H1 (cell line): ENCODE measurements at regions not wholly inside any gene's neighbourhood (a gene's known extent, or its start where the extent isn't known, plus 50 kb on each side); places are given as distances from the start of the nearest gene placed in this dataset.

Experiments
- CTCF ChIA-PET: fragments of 300-600 bp; sonication (Branson Sonifier 250); formaldehyde crosslinking; loops from one replicate; lab custom pipeline; 2021; ENCODE audit not compliant: partially characterized antibody; lab: Charles Lee
- POLR2A ChIA-PET: fragments of 300-600 bp; sonication (Branson Sonifier 250); formaldehyde crosslinking; loops from one replicate; lab custom pipeline; 2021; ENCODE audit warnings: inconsistent platforms; ENCODE audit not compliant: partially characterized antibody; lab: Charles Lee
- DNase-seq, 2 experiments: peaks; one replicate each; pipeline versions ENCODE4 v3.0.0 to v3.0.0-alpha.2; 2010 to 2022; ENCODE audit warnings: low spot score in 2 of 2, low read depth in 1 of 2, mixed read lengths in 1 of 2
- FAIRE-seq: peaks from 2 replicates; lab custom pipeline; 2011; peaks lifted over from hg19 to GRCh38; lab: Jason Lieb, UNC
- H2AFZ ChIP-seq: 2 replicates; pipeline ENCODE4 v1.8.1; 2012; ENCODE audit warnings: low read length, inconsistent platforms
- H2AK5ac ChIP-seq: 2 replicates; pipeline ENCODE4 v1.6.1; 2013; ENCODE audit warnings: low read depth, low read length
- H2BK120ac ChIP-seq: replicated peaks from 2 replicates; pipeline ENCODE3; 2013; ENCODE audit warnings: low read depth, low read length, inconsistent platforms
- H2BK12ac ChIP-seq: 2 replicates; pipeline ENCODE4 v1.6.1; 2013; ENCODE audit warnings: low read depth, low read length
- H2BK15ac ChIP-seq: 2 replicates; pipeline ENCODE4 v1.6.1; 2013; ENCODE audit warnings: low read length
- H2BK20ac ChIP-seq: 2 replicates; pipeline ENCODE4 v1.6.1; 2013; ENCODE audit warnings: low read length
- H2BK5ac ChIP-seq: 2 replicates; pipeline ENCODE4 v1.6.1; 2013; ENCODE audit warnings: low read depth, low read length
- H3K14ac ChIP-seq: 2 replicates; pipeline ENCODE4 v1.6.1; 2013; ENCODE audit warnings: inconsistent platforms; ENCODE audit not compliant: insufficient read length
- H3K18ac ChIP-seq: 2 replicates; pipeline ENCODE4 v1.6.1; 2013; ENCODE audit warnings: low read length; ENCODE audit errors: extremely low read depth
- H3K23ac ChIP-seq: 2 replicates; pipeline ENCODE4 v1.6.1; 2013; ENCODE audit warnings: inconsistent platforms; ENCODE audit not compliant: insufficient read length
- H3K23me2 ChIP-seq: 2 replicates; pipeline ENCODE4 v1.6.1; 2013; ENCODE audit warnings: low read depth, low read length
- H3K27ac ChIP-seq: 2 replicates; pipeline ENCODE4 v1.6.1; 2011; ENCODE audit warnings: low read depth, low read length, inconsistent platforms
- H3K27me3 ChIP-seq, 4 experiments: replicated peaks in 1 of 4; 1 replicate in 1 of 4; 2 replicates in 3 of 4; pipeline versions ENCODE4 v1.6.1 to v1.8.1; 2011 to 2013; ENCODE audit warnings: low read length in 3 of 4, mild to moderate bottlenecking in 3 of 4, inconsistent platforms in 2 of 4, mixed read lengths in 2 of 4, moderate library complexity in 1 of 4; ENCODE audit not compliant: control insufficient read depth in 3 of 4, insufficient read depth in 3 of 4; ENCODE audit errors: extremely low read depth in 1 of 4
- H3K36me3 ChIP-seq, 4 experiments: 2 replicates each; pipeline versions ENCODE4 v1.6.1 to v1.8.1; 2011 to 2013; ENCODE audit warnings: mild to moderate bottlenecking in 4 of 4, low read length in 3 of 4, moderate library complexity in 2 of 4, control low read depth in 1 of 4, inconsistent platforms in 1 of 4; ENCODE audit not compliant: insufficient read depth in 4 of 4, control insufficient read depth in 2 of 4
- H3K4ac ChIP-seq: replicated peaks from 2 replicates; pipeline ENCODE3; 2013; ENCODE audit warnings: low read length, low read depth, mixed read lengths, inconsistent platforms; ENCODE audit not compliant: insufficient read length
- H3K4me1 ChIP-seq, 4 experiments: replicated peaks in 1 of 4; 1 replicate in 1 of 4; 2 replicates in 3 of 4; pipeline versions ENCODE4 v1.6.1 to v1.8.1; 2011 to 2013; ENCODE audit warnings: low read length in 3 of 4, inconsistent platforms in 2 of 4, mixed read lengths in 1 of 4; ENCODE audit not compliant: insufficient read depth in 4 of 4, control insufficient read depth in 3 of 4
- H3K4me2 ChIP-seq, 2 experiments: 2 replicates each; pipeline versions ENCODE4 v1.6.1 to v1.8.1; 2011 to 2013; ENCODE audit warnings: low read depth in 2 of 2, low read length in 2 of 2, control low read depth in 1 of 2, inconsistent platforms in 1 of 2, mild to moderate bottlenecking in 1 of 2; ENCODE audit not compliant: insufficient read depth in 1 of 2
- H3K4me3 ChIP-seq, 4 experiments: fragments of 200-600, 300-600 bp in 1 of 4; sonication (generic), shearing (Covaris generic), sonication (Bioruptor Twin) in 1 of 4; 2 replicates each; pipeline versions ENCODE4 v1.5.1 to v1.8.1; 2011 to 2016; ENCODE audit warnings: low read length in 4 of 4, low read depth in 3 of 4, control low read depth in 2 of 4, inconsistent platforms in 2 of 4, mild to moderate bottlenecking in 2 of 4, mixed read lengths in 1 of 4, moderate library complexity in 1 of 4; ENCODE audit not compliant: insufficient read depth in 2 of 4; ENCODE audit errors: extremely low read depth in 1 of 4
- H3K56ac ChIP-seq: replicated peaks from 2 replicates; pipeline ENCODE3; 2013; ENCODE audit warnings: low read depth, mild to moderate bottlenecking, mixed read lengths, low read length, inconsistent platforms; ENCODE audit not compliant: insufficient read length
- H3K79me1 ChIP-seq: 2 replicates; pipeline ENCODE4 v1.6.1; 2013; ENCODE audit warnings: low read depth, low read length, control low read depth
- H3K79me2 ChIP-seq, 2 experiments: 2 replicates each; pipeline versions ENCODE4 v1.6.1 to v1.8.1; 2012 to 2013; ENCODE audit warnings: low read length in 2 of 2, mild to moderate bottlenecking in 2 of 2, inconsistent platforms in 1 of 2; ENCODE audit not compliant: insufficient read depth in 2 of 2, control insufficient read depth in 1 of 2
- H3K9ac ChIP-seq, 4 experiments: replicated peaks in 1 of 4; 1 replicate in 1 of 4; 2 replicates in 3 of 4; pipeline versions ENCODE4 v1.6.1 to v1.8.1; 2011 to 2013; ENCODE audit warnings: low read depth in 3 of 4, low read length in 3 of 4, control low read depth in 2 of 4, mild to moderate bottlenecking in 2 of 4, moderate library complexity in 2 of 4, inconsistent platforms in 1 of 4; ENCODE audit errors: extremely low read depth in 1 of 4
- H3K9me3 ChIP-seq, 2 experiments: 2 replicates each; pipeline versions ENCODE4 v1.6.1 to v1.8.1; 2012 to 2013; ENCODE audit warnings: mild to moderate bottlenecking in 2 of 2, moderate library complexity in 2 of 2, control low read depth in 1 of 2, inconsistent platforms in 1 of 2, low read depth in 1 of 2, low read length in 1 of 2, mixed read lengths in 1 of 2; ENCODE audit not compliant: insufficient read depth in 2 of 2
- H4K20me1 ChIP-seq, 2 experiments: replicated peaks in 1 of 2; 2 replicates each; pipeline versions ENCODE3 to v1.8.1; 2011 to 2013; ENCODE audit warnings: inconsistent platforms in 2 of 2, low read length in 2 of 2, mild to moderate bottlenecking in 1 of 2; ENCODE audit not compliant: insufficient read depth in 2 of 2, control insufficient read depth in 1 of 2
- H4K5ac ChIP-seq: 2 replicates; pipeline ENCODE4 v1.6.1; 2013; ENCODE audit warnings: low read length, low read depth, mixed read lengths, inconsistent platforms; ENCODE audit not compliant: insufficient read length
- H4K8ac ChIP-seq: 2 replicates; pipeline ENCODE4 v1.8.0; 2013; ENCODE audit warnings: mild to moderate bottlenecking, moderate library complexity, low read length, inconsistent platforms; ENCODE audit not compliant: insufficient read depth; ENCODE audit errors: extremely low read depth
- H4K91ac ChIP-seq: replicated peaks from 2 replicates; pipeline ENCODE3; 2013; ENCODE audit warnings: low read length, mixed read lengths, inconsistent platforms; ENCODE audit not compliant: insufficient read length
- CREB1 ChIP-seq: IDR thresholded peaks from 2 replicates; pipeline ENCODE4 v1.6.1; 2012; ENCODE audit warnings: inconsistent platforms
- KDM4A ChIP-seq: IDR thresholded peaks from one replicate; pipeline ENCODE4 v1.7.1; 2012; ENCODE audit warnings: low read depth, mild to moderate bottlenecking, moderate library complexity, low read length, inconsistent platforms; ENCODE audit not compliant: severe bottlenecking
- NRF1 ChIP-seq: IDR thresholded peaks from 2 replicates; pipeline ENCODE4 v1.6.1; 2011; ENCODE audit warnings: mild to moderate bottlenecking, low read depth, low read length, improper control_type of control experiment
- RAD21 ChIP-seq, 2 experiments: IDR thresholded peaks in 1 of 2; conservative IDR thresholded peaks in 1 of 2; 2 replicates each; pipeline ENCODE4 v1.6.1; 2011; ENCODE audit warnings: low read depth in 2 of 2, low read length in 2 of 2, improper control_type of control experiment in 1 of 2, inconsistent platforms in 1 of 2, mild to moderate bottlenecking in 1 of 2, moderate library complexity in 1 of 2
- SIRT6 ChIP-seq: IDR thresholded peaks from one replicate; pipeline ENCODE4 v1.7.1; 2012; ENCODE audit warnings: low read length, inconsistent platforms
- SP4 ChIP-seq: IDR thresholded peaks from 2 replicates; pipeline ENCODE4 v1.6.1; 2012; ENCODE audit warnings: low read length, inconsistent platforms
- SRF ChIP-seq: IDR thresholded peaks from 2 replicates; pipeline ENCODE4 v1.6.1; 2011; ENCODE audit warnings: mild to moderate bottlenecking, low read depth, low read length, moderate library complexity
- WGBS, 2 experiments: shearing (Covaris generic) in 1 of 2; methylation state at CpG; one replicate each; pipeline versions ENCODE4 v1.1.6 to v1.1.7; 2013 to 2015; ENCODE audit warnings: low lambda C conversion rate in 2 of 2, mixed read lengths in 2 of 2, inconsistent platforms in 1 of 2, low coverage in 1 of 2, missing lambda C conversion rate in 1 of 2; ENCODE audit not compliant: insufficient replicate concordance in 2 of 2, insufficient coverage in 1 of 2, insufficient read length in 1 of 2; ENCODE audit errors: extremely low coverage in 1 of 2, missing lambda C conversion rate in 1 of 2; 5-methylcytosine and 5-hydroxymethylcytosine counted together
- TF ChIP-seq, protein P1 (sequence below): IDR thresholded peaks from 2 replicates; pipeline ENCODE4 v1.6.1; 2011; ENCODE audit warnings: low read depth, mild to moderate bottlenecking, low read length; ENCODE audit not compliant: insufficient read depth

DNA sequence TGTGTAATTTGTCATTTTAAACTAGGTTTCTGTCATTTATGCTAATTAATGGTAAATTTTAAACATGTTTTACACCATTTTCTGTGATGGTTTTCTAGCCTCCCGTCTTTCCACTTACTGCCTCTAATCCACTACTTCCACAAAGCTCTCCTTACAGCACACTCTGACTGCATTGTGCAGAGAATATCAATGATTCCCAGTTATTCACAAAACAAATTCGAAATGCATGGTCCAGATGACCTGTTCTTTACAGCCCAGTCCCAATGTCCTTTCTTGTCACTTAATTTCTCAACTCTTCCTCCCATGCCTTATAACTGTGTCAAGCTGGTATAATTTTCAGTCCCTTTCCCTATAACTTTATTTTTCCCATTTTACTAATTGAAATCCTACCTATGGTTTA lies 770.5 kb downstream of the USP25 start:
- H2AFZ ChIP-seq: no peak overlapping the region
- no peak overlapping the region for H2BK15ac ChIP-seq
- no peak overlapping the region for H3K27ac ChIP-seq
- H3K4me2 ChIP-seq: no peak overlapping the region
- no peaks in the 10 kb centered on the region for H3K79me2 ChIP-seq
- H3K9ac ChIP-seq: no peak overlapping the region
- no peaks in the 10 kb centered on the region for H3K27me3 ChIP-seq
- H3K4ac ChIP-seq: no peak overlapping the region
- 92% methylated on average over 2 of the region's 2 CpGs; no CpG with 5 or more reads in 1 of the 2 experiments for WGBS, 2 experiments
- no peaks in the 10 kb centered on the region; the same call in 1 of the 2 replicates for H3K23me2 ChIP-seq
- H4K5ac ChIP-seq: no peak overlapping the region
- no peak overlapping the region for H2BK120ac ChIP-seq
- H2BK12ac ChIP-seq: no peak overlapping the region
- POLR2A ChIA-PET: no interaction called here
- CTCF ChIA-PET: interaction anchor here (1.0 kb wide), 1 partner anchor 46 kb away, joined by 3 read pairs; no protein-coding TSS in a partner anchor
- FAIRE-seq: no peak
- no peak overlapping the region for H4K91ac ChIP-seq
- H3K4me1 ChIP-seq: no peaks in the 10 kb centered on the region
- H3K36me3 ChIP-seq: no peaks in the 10 kb centered on the region
- no peak overlapping the region for H3K56ac ChIP-seq
- DNase-seq: no peak
- no peak overlapping the region for H4K8ac ChIP-seq
- no peak overlapping the region for H2BK5ac ChIP-seq
- no peak overlapping the region for H3K4me3 ChIP-seq
- TF ChIP-seq, protein P1, sequence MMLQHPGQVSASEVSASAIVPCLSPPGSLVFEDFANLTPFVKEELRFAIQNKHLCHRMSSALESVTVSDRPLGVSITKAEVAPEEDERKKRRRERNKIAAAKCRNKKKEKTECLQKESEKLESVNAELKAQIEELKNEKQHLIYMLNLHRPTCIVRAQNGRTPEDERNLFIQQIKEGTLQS: no peak
- no peak for TF ChIP-seq SRF
- TF ChIP-seq SIRT6: no peak
- no peak for TF ChIP-seq CREB1
- TF ChIP-seq NRF1: no peak
- no peak for TF ChIP-seq SP4
- no peak for TF ChIP-seq KDM4A
- no peak for TF ChIP-seq RAD21 (IDR thresholded peaks at IDR 0.05 in 1 of 2, conservative IDR thresholded peaks at IDR 0.05 in 1 of 2; ENCODE audit: low read depth in 2 of 2, low read length in 2 of 2)
- H3K14ac ChIP-seq: no peak overlapping the region
- no peak overlapping the region for H2AK5ac ChIP-seq
- no peak overlapping the region for H3K23ac ChIP-seq
- no peaks in the 10 kb centered on the region for H3K79me1 ChIP-seq
- no peaks in the 10 kb centered on the region for H4K20me1 ChIP-seq
- no peak overlapping the region for H3K18ac ChIP-seq
- H2BK20ac ChIP-seq: no peak overlapping the region
- H3K9me3 ChIP-seq: no peaks in the 10 kb centered on the region
